ENCODE measurements at regions not wholly inside any gene's neighbourhood (a gene's known extent, or its start where the extent isn't known, plus 50 kb on each side); places are given as distances from the start of the nearest gene placed in this dataset.
A peak's percentile ranks its signal among the peaks of the same experiment; 100 is the strongest.

DNA sequence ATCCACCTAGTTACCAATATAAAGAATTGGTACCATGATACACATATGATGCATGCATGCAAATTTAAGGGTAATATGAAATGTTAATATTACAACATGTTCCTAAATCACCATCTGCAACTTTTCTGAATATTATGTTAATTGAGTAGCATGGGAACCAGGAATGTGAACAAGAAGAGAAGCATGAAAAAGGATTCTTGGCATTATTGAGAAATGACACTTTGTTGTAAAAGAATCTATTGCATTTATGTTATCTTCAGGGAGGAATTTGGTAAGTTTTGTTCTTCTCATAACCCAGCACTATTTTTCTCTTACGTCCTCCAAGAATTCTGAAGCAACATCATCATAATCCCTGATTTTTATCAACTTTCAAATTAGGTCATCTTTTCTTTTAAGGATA is 159.9 kb upstream of the SLC25A13 start:
- no peak for ATAC-seq

GRCh38 chr7:96479015-96479645 is 157.2 kb upstream of the SLC25A13 start:
- no peak for ATAC-seq

DNA sequence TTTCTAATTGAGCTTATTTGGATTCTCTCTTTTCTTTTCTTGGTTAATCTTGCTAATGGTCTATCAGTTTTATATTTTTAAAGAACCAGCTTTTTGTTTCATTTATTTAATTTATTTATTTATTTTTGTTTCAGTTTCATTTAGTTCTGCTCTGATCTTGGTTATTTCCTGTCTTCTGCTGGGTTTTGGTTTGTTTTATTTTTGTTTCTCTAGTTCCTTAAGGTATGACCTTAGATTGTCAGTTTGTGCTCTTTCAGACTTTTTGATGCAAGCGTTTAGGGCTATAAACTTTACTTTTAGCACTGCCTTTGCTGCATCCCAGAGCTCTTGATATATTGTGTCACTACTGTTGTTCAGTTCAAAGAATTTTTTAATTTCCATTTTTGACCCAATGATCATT is 149.7 kb upstream of the SLC25A13 start:
- no peak for ATAC-seq

DNA sequence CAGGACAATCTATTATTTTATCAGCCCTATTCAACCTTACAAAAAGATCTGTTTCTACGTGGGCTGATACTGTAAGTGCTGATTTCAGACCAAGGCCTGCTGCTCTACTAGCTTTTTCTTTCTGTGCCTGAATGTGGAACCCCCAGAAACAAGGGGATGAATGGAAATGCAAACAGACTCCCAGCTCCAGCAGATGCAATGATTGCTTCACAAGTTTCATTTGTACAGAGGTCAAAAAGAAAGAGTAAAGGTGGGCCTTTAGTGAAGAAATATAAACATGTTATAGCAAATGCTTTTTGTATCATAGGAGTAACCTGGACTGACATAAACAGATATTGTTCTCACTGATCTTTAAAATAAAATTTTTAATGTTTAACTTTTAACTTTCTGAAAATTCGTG is 130.2 kb upstream of the SLC25A13 start:
- no peak for ATAC-seq

- ATAC-seq: no peak
Observed at GRCh38 chr7:96449094-96449493, 127.2 kb upstream of the SLC25A13 start.

- no peak for ATAC-seq
Observed at GRCh38 chr7:96447109-96447645, 125.3 kb upstream of the SLC25A13 start.

GRCh38 chr7:96441436-96442084 is 119.7 kb upstream of the SLC25A13 start:
- ATAC-seq: no peak

DNA sequence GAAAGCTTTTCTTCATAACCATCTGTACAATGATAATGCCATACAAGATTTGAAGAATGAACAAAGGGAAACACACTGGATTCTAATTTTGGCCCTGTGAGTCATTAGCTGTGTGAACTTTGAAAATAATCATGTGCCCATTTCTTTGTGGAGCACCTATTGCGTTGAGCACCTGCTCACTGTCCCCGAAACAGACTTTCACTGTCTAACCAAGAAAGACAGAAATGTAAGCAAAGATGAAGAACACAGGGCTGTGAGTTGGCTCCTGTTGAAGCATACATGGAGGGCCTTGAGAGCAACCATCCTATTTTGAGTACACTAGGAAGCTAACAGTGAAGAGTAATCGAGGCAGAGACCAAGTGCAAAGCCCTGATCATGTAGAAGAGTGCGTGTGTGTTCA is 118.4 kb upstream of the SLC25A13 start:
- ATAC-seq: no peak

DNA sequence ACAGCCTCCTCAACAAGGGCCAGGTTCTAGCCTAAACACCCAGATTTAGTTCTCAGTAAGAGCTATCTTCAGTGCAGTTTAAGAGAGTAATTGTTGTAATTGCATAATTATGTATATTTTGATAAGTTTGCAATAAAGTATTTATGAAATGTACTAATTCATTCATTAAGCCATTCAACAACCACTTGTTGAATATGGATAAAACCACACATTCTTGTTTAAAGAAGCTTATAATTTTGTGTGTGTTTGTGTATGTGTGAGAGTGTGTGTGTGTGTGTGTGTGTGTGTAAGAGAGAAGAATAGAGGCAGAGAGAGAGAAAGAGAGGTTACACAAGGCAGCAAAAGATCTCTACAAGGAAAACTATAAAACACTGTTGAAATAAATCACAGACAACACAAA is 115.0 kb upstream of the SLC25A13 start:
- ATAC-seq: no peak

GRCh38 chr7:96430356-96430755 is 108.5 kb upstream of the SLC25A13 start:
- no peak for ATAC-seq

GRCh38 chr7:96427143-96427542 is 105.2 kb upstream of the SLC25A13 start:
- ATAC-seq: no peak

GRCh38 chr7:96426685-96427084 is 104.8 kb upstream of the SLC25A13 start:
- ATAC-seq: no peak

DNA sequence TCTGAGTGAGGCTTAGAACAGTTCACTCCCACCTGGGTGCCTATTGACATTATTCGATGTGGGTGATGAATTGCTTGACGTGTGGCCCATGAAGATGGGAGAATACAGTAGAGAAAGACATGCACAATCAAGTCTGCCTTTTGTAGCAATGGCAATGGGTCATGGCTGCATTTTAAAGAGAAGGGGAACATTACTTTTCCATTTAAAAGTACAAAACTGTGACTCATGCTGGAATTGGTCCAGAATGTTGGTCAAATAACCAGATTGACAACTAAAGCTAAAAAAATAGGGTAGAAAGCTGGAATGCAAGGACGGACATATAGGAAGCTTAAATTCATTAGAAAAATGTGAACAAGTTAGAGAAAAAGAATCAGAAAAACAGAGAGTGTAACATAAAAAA is 104.1 kb upstream of the SLC25A13 start:
- no peak for ATAC-seq

GRCh38 chr7:96424411-96424810 is 102.5 kb upstream of the SLC25A13 start:
- no peak for ATAC-seq

GRCh38 chr7:96422388-96422787 is 100.5 kb upstream of the SLC25A13 start:
- no peak for ATAC-seq

GRCh38 chr7:96418581-96418980 is 96.7 kb upstream of the SLC25A13 start:
- no peak for ATAC-seq

DNA sequence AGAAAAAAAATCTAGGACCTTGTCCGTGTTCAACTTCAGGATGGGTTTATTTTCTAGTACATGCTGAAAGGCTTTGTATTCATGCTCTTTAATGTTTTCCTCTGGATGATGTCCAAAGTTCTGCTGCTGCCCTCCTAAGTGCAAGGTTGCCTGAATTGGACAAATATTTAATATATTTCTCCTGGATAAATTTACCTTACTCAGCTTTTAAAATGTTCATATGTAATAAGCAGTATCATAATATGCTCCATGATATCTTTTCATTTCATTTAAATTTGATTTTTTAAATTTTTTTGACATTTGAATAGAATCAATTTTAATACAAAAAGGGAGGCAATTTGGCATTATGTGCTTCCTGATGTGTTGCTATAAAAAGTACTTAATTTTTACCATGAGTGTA is 95.9 kb upstream of the SLC25A13 start:
- no peak for ATAC-seq

- no peak for ATAC-seq
Observed at GRCh38 chr7:96416599-96416998, 94.7 kb upstream of the SLC25A13 start.

- ATAC-seq: no peak
Observed at GRCh38 chr7:96416116-96416515, 94.2 kb upstream of the SLC25A13 start.

- no peak for ATAC-seq
Observed at GRCh38 chr7:96415293-96415940, 93.5 kb upstream of the SLC25A13 start.

DNA sequence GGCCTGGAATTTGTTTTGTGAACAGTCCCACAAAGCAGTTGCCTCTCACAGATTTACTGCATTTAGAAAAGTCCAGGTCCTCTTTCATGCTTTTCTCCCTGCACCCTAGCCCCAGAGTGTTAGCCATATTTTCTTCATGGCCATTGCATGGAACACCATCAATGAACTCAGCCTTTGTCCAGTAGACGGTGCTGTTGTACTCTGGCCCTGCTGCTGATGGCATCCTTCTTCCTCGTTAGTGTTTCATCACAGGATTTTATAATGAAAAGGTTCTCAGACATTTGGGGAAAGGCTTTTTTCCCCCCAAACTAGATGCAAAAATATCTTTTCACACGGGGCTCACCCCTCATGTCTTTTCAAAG is 93.0 kb upstream of the SLC25A13 start:
- ATAC-seq: peak; percentile 89

GRCh38 chr7:96410126-96410839 is 88.4 kb upstream of the SLC25A13 start:
- ATAC-seq: no peak

DNA sequence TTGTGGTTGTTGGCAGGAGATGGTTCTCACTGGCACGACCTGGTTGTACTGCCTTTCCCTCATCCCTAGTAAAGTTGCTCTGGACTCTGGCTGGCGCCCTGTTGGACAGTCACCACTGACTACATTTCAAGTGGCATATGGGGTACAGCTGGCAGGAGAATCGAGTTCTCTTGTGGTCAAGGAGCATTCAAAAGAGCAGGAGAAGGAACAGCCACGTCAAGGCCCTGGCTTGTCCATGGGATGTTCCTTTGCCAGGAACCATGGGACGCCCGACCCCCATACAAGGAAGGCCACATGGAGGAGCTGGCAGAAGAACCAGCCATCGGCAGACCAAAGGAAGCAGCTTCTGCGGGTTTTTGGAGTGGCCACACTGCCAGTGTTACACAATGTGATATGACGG is 87.0 kb upstream of the SLC25A13 start:
- ATAC-seq: no peak
